Activated CD8-positive, alpha-beta memory T cell treated with anti-CD3 and anti-CD28 coated beads, Interleukin-2, amount 50 U/mL, for 1 hour (primary cell): ENCODE measurements at regions not wholly inside any gene's neighbourhood (a gene's known extent, or its start where the extent isn't known, plus 50 kb on each side); places are given as distances from the start of the nearest gene placed in this dataset.
"Not testable (repeated sequence)": the region's sequence is repeated elsewhere in the genome, so short reads cannot be mapped to it uniquely, and the experiment has no call there.

Source experiments
- DNase-seq: peaks from one replicate; pipeline ENCODE4 v3.0.0-alpha.2; 2020; ENCODE audit errors: extremely low read depth

GRCh38 chr18:41899535-41899934, 55.5 kb upstream of the PIK3C3 start:
- DNase-seq: no peak

- no peak for DNase-seq
Measured at GRCh38 chr18:41893432-41893831, 61.6 kb upstream of the PIK3C3 start.

- no peak for DNase-seq
Measured at GRCh38 chr18:41887100-41887499, 67.9 kb upstream of the PIK3C3 start.

- no peak for DNase-seq
Measured at GRCh38 chr18:41886126-41886807, 68.8 kb upstream of the PIK3C3 start.

- no peak for DNase-seq
Measured at GRCh38 chr18:41881285-41881684, 73.7 kb upstream of the PIK3C3 start.

- no peak for DNase-seq
Measured at GRCh38 chr18:41879256-41879655, 75.8 kb upstream of the PIK3C3 start.

GRCh38 chr18:41875094-41875780, 79.8 kb upstream of the PIK3C3 start:
- DNase-seq: no peak

- DNase-seq: no peak
Measured at GRCh38 chr18:41873730-41874129, 81.3 kb upstream of the PIK3C3 start.

- DNase-seq: no peak
Measured at GRCh38 chr18:41872206-41872605, 82.8 kb upstream of the PIK3C3 start.

GRCh38 chr18:41871229-41872000, 83.6 kb upstream of the PIK3C3 start:
- DNase-seq: no peak

GRCh38 chr18:41870817-41871216, 84.2 kb upstream of the PIK3C3 start:
- no peak for DNase-seq

GRCh38 chr18:41870191-41870590, 84.8 kb upstream of the PIK3C3 start:
- DNase-seq: no peak

- DNase-seq: not testable (repeated sequence)
Measured at GRCh38 chr18:41865796-41866195, 89.2 kb upstream of the PIK3C3 start.

- no peak for DNase-seq
Measured at GRCh38 chr18:41864216-41864615, 90.8 kb upstream of the PIK3C3 start.

GRCh38 chr18:41862921-41863320, 92.1 kb upstream of the PIK3C3 start:
- no peak for DNase-seq

- DNase-seq: no peak
Measured at GRCh38 chr18:41860987-41861386, 94.0 kb upstream of the PIK3C3 start.

- no peak for DNase-seq
Measured at GRCh38 chr18:41858761-41859555, 96.1 kb upstream of the PIK3C3 start.

- DNase-seq: no peak
Measured at GRCh38 chr18:41853280-41853679, 101.8 kb upstream of the PIK3C3 start.

GRCh38 chr18:41850781-41851180, 104.3 kb upstream of the PIK3C3 start:
- DNase-seq: no peak

GRCh38 chr18:41849632-41850031, 105.4 kb upstream of the PIK3C3 start:
- no peak for DNase-seq

- no peak for DNase-seq
Measured at GRCh38 chr18:41845563-41845962, 109.5 kb upstream of the PIK3C3 start.

- no peak for DNase-seq
Measured at GRCh38 chr18:41842886-41843285, 112.1 kb upstream of the PIK3C3 start.
